ENCODE measurements at regions not wholly inside any gene's neighbourhood (a gene's known extent, or its start where the extent isn't known, plus 50 kb on each side); places are given as distances from the start of the nearest gene placed in this dataset.

- 42 to 62% methylated on average over 2 to 3 of the region's 3 CpGs for WGBS, 2 donors (ENCODE audit: low coverage in 1 of 2)
- no peak for DNase-seq
- Histone ChIP-seq H3K4me3 (no peak overlapping the region), H3K36me3 (no peaks in the 10 kb centered on the region), H3K27ac (no peak overlapping the region), H3K4me1 (no peaks in the 10 kb centered on the region), H3K27me3 (no peaks in the 10 kb centered on the region), H3K9me3 (no peaks in the 10 kb centered on the region)
- no peak for TF ChIP-seq POLR2AphosphoS5 (IDR thresholded peaks at IDR 0.05)
- TF ChIP-seq, protein P1, sequence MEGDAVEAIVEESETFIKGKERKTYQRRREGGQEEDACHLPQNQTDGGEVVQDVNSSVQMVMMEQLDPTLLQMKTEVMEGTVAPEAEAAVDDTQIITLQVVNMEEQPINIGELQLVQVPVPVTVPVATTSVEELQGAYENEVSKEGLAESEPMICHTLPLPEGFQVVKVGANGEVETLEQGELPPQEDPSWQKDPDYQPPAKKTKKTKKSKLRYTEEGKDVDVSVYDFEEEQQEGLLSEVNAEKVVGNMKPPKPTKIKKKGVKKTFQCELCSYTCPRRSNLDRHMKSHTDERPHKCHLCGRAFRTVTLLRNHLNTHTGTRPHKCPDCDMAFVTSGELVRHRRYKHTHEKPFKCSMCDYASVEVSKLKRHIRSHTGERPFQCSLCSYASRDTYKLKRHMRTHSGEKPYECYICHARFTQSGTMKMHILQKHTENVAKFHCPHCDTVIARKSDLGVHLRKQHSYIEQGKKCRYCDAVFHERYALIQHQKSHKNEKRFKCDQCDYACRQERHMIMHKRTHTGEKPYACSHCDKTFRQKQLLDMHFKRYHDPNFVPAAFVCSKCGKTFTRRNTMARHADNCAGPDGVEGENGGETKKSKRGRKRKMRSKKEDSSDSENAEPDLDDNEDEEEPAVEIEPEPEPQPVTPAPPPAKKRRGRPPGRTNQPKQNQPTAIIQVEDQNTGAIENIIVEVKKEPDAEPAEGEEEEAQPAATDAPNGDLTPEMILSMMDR (IDR thresholded peaks at IDR 0.05), result no peak
- intact Hi-C loops (cut with DNase I; ENCODE audit: low total_unique reads), result no loop called here
- in situ Hi-C loops (cut with MboI; ENCODE audit: low pct_ligation_motif_present in 1 of 4, low pct_unique_long_range_greater_than_20kb in 1 of 4, low sequenced_read_pairs in 3 of 4), result no loop called here
Measured at GRCh38 chr12:90611048-90611447, 343.9 kb downstream of the CCER1 start.

- 89 to 92% methylated on average over 2 of the region's 2 CpGs for WGBS, 2 donors (ENCODE audit: low coverage in 1 of 2)
- Histone ChIP-seq H3K27ac (no peak overlapping the region), H3K36me3 (no peaks in the 10 kb centered on the region), H3K4me1 (no peaks in the 10 kb centered on the region), H3K27me3 (no peaks in the 10 kb centered on the region), H3K4me3 (no peak overlapping the region), H3K9me3 (no peaks in the 10 kb centered on the region)
- in situ Hi-C loops (cut with MboI; ENCODE audit: low pct_ligation_motif_present in 1 of 4, low pct_unique_long_range_greater_than_20kb in 1 of 4, low sequenced_read_pairs in 3 of 4), result no loop called here
- no peak for DNase-seq
- intact Hi-C loops (cut with DNase I; ENCODE audit: low total_unique reads), result no loop called here
- TF ChIP-seq, protein P1 (IDR thresholded peaks at IDR 0.05), result no peak
- TF ChIP-seq EP300 (IDR thresholded peaks at IDR 0.05; ENCODE audit: low read depth) (no peak), POLR2AphosphoS5 (IDR thresholded peaks at IDR 0.05) (no peak), POLR2A (IDR thresholded peaks at IDR 0.05) (no peak)
Measured at GRCh38 chr12:90593596-90594295, 361.2 kb downstream of the CCER1 start.

DNA sequence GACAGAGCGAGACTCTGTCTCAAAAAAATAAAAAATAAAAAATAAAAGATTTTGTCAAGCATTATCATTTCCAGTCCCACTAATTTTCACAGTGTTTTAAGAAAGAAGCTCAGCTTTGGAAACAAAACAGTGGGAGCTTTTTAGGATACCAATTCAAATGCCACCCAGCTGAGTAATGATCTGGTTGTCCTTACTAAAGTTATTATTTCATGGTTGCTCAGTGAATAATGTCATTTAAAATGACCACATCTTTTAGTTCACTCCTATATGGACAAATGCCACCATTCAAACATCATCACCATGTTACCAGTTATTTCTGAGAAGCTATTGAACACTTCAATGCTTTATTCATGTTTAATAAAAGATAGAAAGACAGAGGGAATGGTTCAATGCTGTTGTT, 365.0 kb downstream of the CCER1 start:
- H3K4me1 ChIP-seq, result no peaks in the 10 kb centered on the region
- TF ChIP-seq EP300 (IDR thresholded peaks at IDR 0.05; ENCODE audit: low read depth) (no peak), POLR2AphosphoS5 (IDR thresholded peaks at IDR 0.05) (no peak), POLR2A (IDR thresholded peaks at IDR 0.05) (no peak)
- TF ChIP-seq, protein P1 (IDR thresholded peaks at IDR 0.05), result no peak
- in situ Hi-C loops (cut with MboI; ENCODE audit: low pct_ligation_motif_present in 1 of 4, low pct_unique_long_range_greater_than_20kb in 1 of 4, low sequenced_read_pairs in 3 of 4) (no loop called here), intact Hi-C loops (cut with DNase I; ENCODE audit: low total_unique reads) (no loop called here)
- H3K4me3 ChIP-seq, result no peak overlapping the region
- no peaks in the 10 kb centered on the region for H3K36me3 ChIP-seq
- H3K27me3 ChIP-seq, result no peaks in the 10 kb centered on the region
- H3K27ac ChIP-seq, result no peak overlapping the region
- 67 to 82% methylated on average over 1 of the region's 1 CpG for WGBS, 2 donors (ENCODE audit: low coverage in 1 of 2)
- no peaks in the 10 kb centered on the region for H3K9me3 ChIP-seq
- DNase-seq, result no peak

GRCh38 chr12:90585640-90586304, 369.2 kb downstream of the CCER1 start:
- TF ChIP-seq, protein P1 (IDR thresholded peaks at IDR 0.05), result no peak
- TF ChIP-seq EP300 (IDR thresholded peaks at IDR 0.05; ENCODE audit: low read depth) (no peak), POLR2AphosphoS5 (IDR thresholded peaks at IDR 0.05) (no peak)
- intact Hi-C loops (cut with DNase I; ENCODE audit: low total_unique reads), result no loop called here
- no peaks in the 10 kb centered on the region for H3K9me3 ChIP-seq
- H3K27me3 ChIP-seq, result no peaks in the 10 kb centered on the region
- WGBS, 2 donors (ENCODE audit: low coverage in 1 of 2), result 63 to 72% methylated on average over 3 of the region's 3 CpGs
- no peaks in the 10 kb centered on the region for H3K36me3 ChIP-seq
- in situ Hi-C loops (cut with MboI; ENCODE audit: low pct_ligation_motif_present in 1 of 4, low pct_unique_long_range_greater_than_20kb in 1 of 4, low sequenced_read_pairs in 3 of 4), result no loop called here
- H3K27ac ChIP-seq, result no peak overlapping the region
- DNase-seq, result no peak
- no peaks in the 10 kb centered on the region for H3K4me1 ChIP-seq
- no peak overlapping the region for H3K4me3 ChIP-seq

All from transverse colon (tissue), 4 donors.